GM18505 (cell line): ENCODE measurements at regions not wholly inside any gene's neighbourhood (a gene's known extent, or its start where the extent isn't known, plus 50 kb on each side); places are given as distances from the start of the nearest gene placed in this dataset.

ENCODE experiments used
- ATAC-seq: cut with Tn5 transposase; IDR thresholded peaks from one replicate; pipeline ENCODE4 v1.9.1; 2021; ENCODE audit not compliant: unreplicated experiment
- POLR2A ChIP-seq: IDR thresholded peaks from 4 replicates; pipeline ENCODE4 v1.6.1; 2011; ENCODE audit warnings: borderline replicate concordance; ENCODE audit not compliant: insufficient read depth, insufficient read length; ENCODE audit errors: extremely low read depth

DNA sequence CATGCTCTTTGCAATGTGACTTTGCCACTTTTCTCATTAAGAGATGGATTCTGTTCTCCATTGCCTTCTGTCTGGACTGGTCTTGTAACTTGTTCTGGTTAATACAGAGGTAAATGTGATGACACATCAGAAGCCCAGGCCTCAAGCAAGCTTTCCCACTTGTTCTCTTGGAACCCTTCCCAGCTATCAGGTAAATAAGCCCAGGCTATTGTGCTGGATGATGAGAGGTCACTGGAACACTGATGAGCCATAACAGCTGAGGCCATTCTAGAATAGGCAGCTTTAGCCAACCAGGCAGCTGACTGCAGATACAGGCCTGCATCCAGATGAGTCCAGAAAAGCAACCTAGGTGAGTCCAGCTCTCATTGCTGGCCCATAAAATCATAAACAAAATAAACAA is 1007.0 kb upstream of the ACVR2A start:
- TF ChIP-seq POLR2A: no peak
- ATAC-seq: no peak

GRCh38 chr2:146826388-146826787 is 1018.4 kb upstream of the ACVR2A start:
- no peak for ATAC-seq
- TF ChIP-seq POLR2A: no peak

DNA sequence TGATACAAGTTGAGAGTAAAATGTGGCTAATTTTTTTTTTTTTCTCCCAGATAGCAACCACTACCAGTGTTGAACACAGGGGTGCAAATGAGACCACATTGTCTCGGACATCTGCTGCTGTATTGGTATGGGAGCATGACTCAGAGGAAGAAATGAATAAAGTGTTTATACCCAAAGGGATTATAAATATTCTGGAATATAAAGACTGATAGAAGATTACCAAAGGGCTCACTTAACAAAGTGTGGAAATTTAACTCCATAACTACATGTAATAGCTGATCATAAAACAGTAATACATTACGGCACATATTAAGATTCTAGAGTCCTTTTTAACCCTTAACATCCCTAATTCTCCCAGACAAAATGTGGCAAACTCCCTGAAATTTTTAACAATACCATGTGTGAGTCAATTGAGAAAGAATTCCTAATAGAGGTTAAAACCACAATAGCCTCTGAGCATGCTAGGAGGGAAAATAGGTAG is 1023.0 kb upstream of the ACVR2A start:
- TF ChIP-seq POLR2A: no peak
- ATAC-seq: no peak

DNA sequence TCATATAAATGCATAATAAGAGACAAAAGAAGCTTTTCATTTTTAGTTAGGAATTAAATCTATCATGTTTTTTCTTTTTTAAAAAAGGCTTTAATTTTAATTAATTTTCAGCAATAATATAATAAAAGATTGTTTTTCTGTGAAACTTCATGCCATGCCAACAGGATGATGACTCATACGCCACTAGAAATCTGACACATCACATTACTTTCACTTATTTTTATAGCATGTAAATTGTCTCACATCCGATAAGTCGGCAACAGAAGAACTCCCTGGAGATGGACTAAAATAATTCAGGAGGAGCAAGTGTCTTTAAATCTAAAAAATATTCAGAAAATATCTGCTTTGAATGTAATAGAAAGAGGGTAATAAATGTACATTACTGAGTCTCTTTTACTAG is 1024.2 kb upstream of the ACVR2A start:
- TF ChIP-seq POLR2A: no peak
- no peak for ATAC-seq

- ATAC-seq: no peak
Measured at GRCh38 chr2:146818122-146818521, 1026.7 kb upstream of the ACVR2A start.

DNA sequence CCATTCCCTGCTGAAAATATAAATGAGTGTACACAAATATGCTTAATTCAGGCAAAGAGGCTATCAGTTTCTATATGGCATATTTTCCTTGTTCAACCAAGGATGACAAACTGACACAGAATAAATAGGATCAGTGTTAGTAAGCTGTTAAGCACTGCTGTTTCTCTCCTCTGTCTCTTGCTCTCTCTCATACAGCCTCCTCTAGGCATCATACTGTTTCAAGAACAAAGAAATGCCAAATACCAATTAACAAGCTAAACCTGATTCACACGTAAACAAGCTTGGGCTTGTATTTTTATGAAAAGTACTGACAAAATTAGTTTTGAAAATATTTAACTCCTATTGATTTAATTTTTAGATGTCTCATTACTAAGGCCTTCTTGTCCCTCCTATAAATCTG is 1027.2 kb upstream of the ACVR2A start:
- no peak for ATAC-seq
- TF ChIP-seq POLR2A: no peak

More at GRCh38 chr2:146818122-146818521, 1026.7 kb upstream of the ACVR2A start:
- TF ChIP-seq POLR2A: no peak

GRCh38 chr2:146814971-146815370 is 1029.9 kb upstream of the ACVR2A start:
- TF ChIP-seq POLR2A: no peak
- ATAC-seq: no peak

DNA sequence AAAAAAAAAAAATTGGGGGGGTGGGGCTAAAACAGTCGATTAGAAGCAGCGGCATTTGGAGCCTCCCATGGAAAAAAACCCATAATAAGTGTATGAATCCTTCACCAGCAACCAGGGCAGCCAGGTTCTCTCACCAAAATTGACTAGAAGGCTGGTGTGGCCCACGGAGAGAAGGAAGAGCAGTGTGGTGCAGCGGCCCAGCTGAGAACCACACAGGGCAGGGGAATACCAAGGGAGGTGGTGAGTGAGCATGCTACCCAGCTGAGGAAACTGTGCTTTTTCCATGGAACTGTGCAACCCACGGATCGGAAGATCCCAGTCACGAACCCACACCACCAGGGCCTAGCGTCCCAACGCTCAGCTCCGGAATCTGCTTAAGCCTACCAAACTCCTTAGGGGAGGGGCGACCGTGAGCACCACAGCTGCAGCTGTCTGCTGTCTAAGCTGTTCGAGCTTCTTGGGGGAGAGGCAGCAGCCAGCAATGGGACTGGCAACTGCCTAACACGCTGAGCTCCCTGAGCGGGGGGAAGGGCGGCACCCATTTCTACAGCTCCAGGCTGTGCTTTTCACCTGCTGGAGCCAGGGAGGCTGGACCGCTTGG is 1037.2 kb upstream of the ACVR2A start:
- TF ChIP-seq POLR2A: no peak
- ATAC-seq: no peak

GRCh38 chr2:146806364-146807005 is 1038.3 kb upstream of the ACVR2A start:
- TF ChIP-seq POLR2A: no peak
- ATAC-seq: no peak

- TF ChIP-seq POLR2A: no peak
- no peak for ATAC-seq
Measured at GRCh38 chr2:146804288-146804687, 1040.5 kb upstream of the ACVR2A start.

DNA sequence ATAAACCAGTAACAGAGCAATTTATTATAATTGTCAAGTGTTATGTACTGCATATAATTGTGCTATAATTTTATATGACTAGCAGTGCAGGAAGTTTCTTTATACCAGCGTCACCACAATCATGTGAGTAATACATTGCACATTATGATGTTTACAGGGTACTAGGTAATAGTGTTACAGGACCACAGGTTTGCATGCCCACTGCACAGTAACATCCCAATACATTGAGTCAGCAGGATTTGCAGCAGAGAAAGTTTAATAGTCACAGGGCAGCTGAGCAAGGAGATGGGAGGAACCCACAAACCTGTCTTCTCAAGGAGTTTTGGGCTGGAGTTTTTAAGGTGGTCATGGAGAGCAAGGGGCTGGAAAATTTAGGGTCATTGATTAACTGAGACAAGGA is 1042.9 kb upstream of the ACVR2A start:
- ATAC-seq: no peak
- TF ChIP-seq POLR2A: no peak

GRCh38 chr2:146786396-146786795 is 1058.4 kb upstream of the ACVR2A start:
- TF ChIP-seq POLR2A: no peak
- no peak for ATAC-seq

- TF ChIP-seq POLR2A: no peak
- ATAC-seq: no peak
Measured at GRCh38 chr2:146785101-146785500, 1059.7 kb upstream of the ACVR2A start.

DNA sequence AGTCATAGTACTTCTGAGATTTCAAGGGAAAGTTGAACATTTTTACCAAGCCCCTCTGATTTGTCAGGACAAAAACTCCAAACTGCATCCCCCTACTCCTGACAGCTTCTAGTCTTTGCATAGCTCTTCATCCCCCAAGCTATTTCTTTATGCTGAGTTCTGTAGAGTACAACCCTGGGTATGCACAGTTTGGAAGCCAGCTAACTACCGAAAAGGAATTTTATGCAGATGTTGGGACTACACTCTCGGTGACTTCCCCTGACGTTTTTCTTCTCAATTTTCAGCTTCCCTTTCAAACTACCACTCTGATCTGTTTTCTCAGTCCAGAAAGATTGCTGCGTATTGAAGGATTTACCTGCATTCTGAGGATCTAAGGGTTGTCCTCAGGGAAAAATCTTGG is 1060.2 kb upstream of the ACVR2A start:
- no peak for ATAC-seq

More for the DNA sequence above, 1060.2 kb upstream of the ACVR2A start:
- no peak for TF ChIP-seq POLR2A
